Adrenal gland (tissue), 5 donors: ENCODE measurements at regions not wholly inside any gene's neighbourhood (a gene's known extent, or its start where the extent isn't known, plus 50 kb on each side); places are given as distances from the start of the nearest gene placed in this dataset.

Source experiments
- CTCF ChIP-seq, 6 experiments: fragments of 450-650 bp in 4 of 6; fragments of 200-600 bp in 2 of 6; sonication (generic) in 1 of 6; IDR thresholded peaks; 1 replicate in 5 of 6; 2 replicates in 1 of 6; pipeline versions ENCODE4 v1.5.1 to v1.8.0; 2016 to 2021; ENCODE audit warnings: antibody characterized with exemption in 6 of 6, mild to moderate bottlenecking in 2 of 6, moderate library complexity in 1 of 6
- POLR2A ChIP-seq, 2 donors: fragments of 450-650 bp; IDR thresholded peaks; one replicate each; pipeline ENCODE4 v1.6.1; 2017; ENCODE audit warnings: antibody characterized with exemption in 2 of 2, mild to moderate bottlenecking in 2 of 2, moderate library complexity in 1 of 2
- donor health status: DM: no; HTN: no; CAD: no.

- TF ChIP-seq CTCF (IDR thresholded peaks at IDR 0.05): no peak
- no peak for TF ChIP-seq POLR2A (IDR thresholded peaks at IDR 0.05)
These were observed 56.5 kb upstream of the CWC22 start for GRCh38 chr2:180063494-180064092.
